ENCODE measurements at regions not wholly inside any gene's neighbourhood (a gene's known extent, or its start where the extent isn't known, plus 50 kb on each side); places are given as distances from the start of the nearest gene placed in this dataset.

DNA sequence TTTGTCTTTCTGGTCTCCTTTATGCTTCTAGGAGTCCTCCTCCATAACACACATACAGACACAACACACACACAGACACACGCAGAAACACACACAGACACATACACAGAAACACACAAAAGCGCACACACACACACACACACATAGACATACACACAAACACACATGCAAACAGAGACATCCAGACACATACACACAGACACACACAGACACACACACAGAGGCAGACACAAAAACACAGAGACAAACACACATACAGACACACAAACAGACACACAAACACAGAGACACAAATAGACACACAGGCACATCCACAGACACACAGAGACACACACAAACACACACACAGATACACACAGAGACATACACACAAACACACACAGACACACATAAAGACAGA lies 220.2 kb downstream of the IRX2 start:
- no peaks in the 10 kb centered on the region for H3K27me3 ChIP-seq (ENCODE audit: control insufficient read depth, insufficient read depth)
- no peak overlapping the region for H3K4me3 ChIP-seq (ENCODE audit: low read length)
- DNase-seq (no peak), ATAC-seq (no peak)
- WGBS, result 90% methylated on average over 2 of the region's 2 CpGs
- H3K27ac ChIP-seq (ENCODE audit: low read length), result no peak overlapping the region
- no peaks in the 10 kb centered on the region for H3K4me1 ChIP-seq (ENCODE audit: control insufficient read depth, insufficient read depth, low read length)
- intact Hi-C loops (cut with DNase I), result no loop called here
- H3K9me3 ChIP-seq (ENCODE audit: control insufficient read depth, low read length), result peaks cover 7% of the 10 kb centered on the region

GRCh38 chr5:2530609-2531008 lies 220.9 kb downstream of the IRX2 start:
- no peak overlapping the region for H3K4me3 ChIP-seq (ENCODE audit: low read length)
- no peak overlapping the region for H3K27ac ChIP-seq (ENCODE audit: low read length)
- DNase-seq, result no peak
- peaks cover 5% of the 10 kb centered on the region for H3K9me3 ChIP-seq (ENCODE audit: control insufficient read depth, low read length)
- intact Hi-C loops (cut with DNase I), result no loop called here
- ATAC-seq, result no peak
- H3K4me1 ChIP-seq (ENCODE audit: control insufficient read depth, insufficient read depth, low read length), result no peaks in the 10 kb centered on the region
- WGBS, result 64% methylated on average over 12 of the region's 12 CpGs
- no peaks in the 10 kb centered on the region for H3K27me3 ChIP-seq (ENCODE audit: control insufficient read depth, insufficient read depth)

DNA sequence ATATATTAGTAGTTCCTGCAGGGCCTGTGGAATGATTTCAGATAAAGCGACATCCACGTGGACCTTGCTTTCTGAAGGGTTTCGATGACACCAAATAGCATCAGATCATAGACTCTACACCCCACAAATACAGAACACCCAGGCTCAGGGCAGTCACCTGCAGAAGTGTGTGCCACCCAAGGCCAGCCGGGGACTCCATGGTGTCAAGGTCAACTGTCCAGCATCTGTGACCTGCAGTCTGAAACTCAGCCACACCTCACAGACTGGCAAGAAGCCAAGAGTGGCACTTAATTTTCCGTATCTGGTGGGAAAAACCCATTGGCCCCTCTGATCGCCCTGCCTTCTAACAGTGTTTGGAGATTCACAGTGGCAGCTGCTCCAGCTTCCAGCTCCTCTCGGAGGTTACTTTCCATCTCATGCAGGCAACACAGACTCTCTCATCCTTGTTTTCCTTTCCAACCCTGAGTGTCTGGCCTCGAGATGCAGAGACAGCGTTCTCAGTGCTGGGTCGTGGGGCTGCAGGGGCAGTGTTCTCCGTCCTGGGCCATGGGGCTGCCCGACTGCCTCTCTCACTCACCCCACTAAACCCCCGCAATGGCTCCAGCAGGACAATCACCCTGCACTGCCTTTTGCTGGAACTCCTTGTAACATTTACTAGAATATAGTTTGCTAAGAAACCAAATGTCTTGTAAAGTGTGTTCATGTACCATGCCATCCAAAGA lies 221.9 kb downstream of the IRX2 start:
- no peak overlapping the region for H3K27ac ChIP-seq (ENCODE audit: low read length)
- peaks cover 5% of the 10 kb centered on the region for H3K9me3 ChIP-seq (ENCODE audit: control insufficient read depth, low read length)
- DNase-seq, result no peak
- intact Hi-C loops (cut with DNase I), result no loop called here
- no peak overlapping the region for H3K4me3 ChIP-seq (ENCODE audit: low read length)
- H3K27me3 ChIP-seq (ENCODE audit: control insufficient read depth, insufficient read depth), result no peaks in the 10 kb centered on the region
- 66% methylated on average over 13 of the region's 13 CpGs for WGBS
- no peaks in the 10 kb centered on the region for H3K4me1 ChIP-seq (ENCODE audit: control insufficient read depth, insufficient read depth, low read length)
- no peak for ATAC-seq

DNA sequence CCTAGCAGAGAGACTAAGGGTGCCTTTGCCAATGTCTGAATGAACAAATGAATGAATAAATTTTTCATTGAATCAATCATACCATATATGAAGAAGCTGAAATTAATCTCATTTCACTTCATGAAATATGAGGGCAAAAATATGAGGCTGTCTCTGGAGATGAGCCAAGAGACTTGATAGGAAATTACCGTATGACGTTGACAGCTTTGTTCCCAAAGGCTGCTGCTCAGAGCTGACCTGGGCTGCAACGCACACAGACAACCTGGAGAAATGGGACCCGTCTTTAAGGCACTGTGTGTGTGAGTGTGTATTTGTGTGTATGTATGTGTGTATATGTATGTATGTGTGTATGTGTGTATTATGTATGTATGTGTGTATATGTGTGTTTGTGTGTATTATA lies 226.1 kb downstream of the IRX2 start:
- no peaks in the 10 kb centered on the region for H3K4me1 ChIP-seq (ENCODE audit: control insufficient read depth, insufficient read depth, low read length)
- intact Hi-C loops (cut with DNase I), result no loop called here
- 46% methylated on average over 4 of the region's 4 CpGs for WGBS

GRCh38 chr5:2524620-2525019 lies 226.9 kb downstream of the IRX2 start:
- H3K27ac ChIP-seq (ENCODE audit: low read length), result no peak overlapping the region
- H3K9me3 ChIP-seq (ENCODE audit: control insufficient read depth, low read length), result peaks cover 1% of the 10 kb centered on the region
- ATAC-seq (no peak), DNase-seq (no peak)
- H3K27me3 ChIP-seq (ENCODE audit: control insufficient read depth, insufficient read depth), result no peaks in the 10 kb centered on the region
- intact Hi-C loops (cut with DNase I), result no loop called here
- 88% methylated on average over 13 of the region's 13 CpGs for WGBS
- no peaks in the 10 kb centered on the region for H3K4me1 ChIP-seq (ENCODE audit: control insufficient read depth, insufficient read depth, low read length)
- no peak overlapping the region for H3K4me3 ChIP-seq (ENCODE audit: low read length)

More for the DNA sequence above, 226.1 kb downstream of the IRX2 start:
- Histone ChIP-seq H3K4me3 (ENCODE audit: low read length) (no peak overlapping the region), H3K9me3 (ENCODE audit: control insufficient read depth, low read length) (peaks cover 1% of the 10 kb centered on the region), H3K27ac (ENCODE audit: low read length) (no peak overlapping the region), H3K27me3 (ENCODE audit: control insufficient read depth, insufficient read depth) (no peaks in the 10 kb centered on the region)
- no peak for ATAC-seq
- DNase-seq, result no peak

- ATAC-seq, result no peak
- no peak overlapping the region for H3K4me3 ChIP-seq (ENCODE audit: low read length)
- 83% methylated on average over 12 of the region's 12 CpGs for WGBS
- no peaks in the 10 kb centered on the region for H3K9me3 ChIP-seq (ENCODE audit: control insufficient read depth, low read length)
- intact Hi-C loops (cut with DNase I), result no loop called here
- no peak for DNase-seq
- H3K27me3 ChIP-seq (ENCODE audit: control insufficient read depth, insufficient read depth), result no peaks in the 10 kb centered on the region
- no peaks in the 10 kb centered on the region for H3K4me1 ChIP-seq (ENCODE audit: control insufficient read depth, insufficient read depth, low read length)
- no peak overlapping the region for H3K27ac ChIP-seq (ENCODE audit: low read length)
Measured at GRCh38 chr5:2523180-2523579, 228.3 kb downstream of the IRX2 start.

DNA sequence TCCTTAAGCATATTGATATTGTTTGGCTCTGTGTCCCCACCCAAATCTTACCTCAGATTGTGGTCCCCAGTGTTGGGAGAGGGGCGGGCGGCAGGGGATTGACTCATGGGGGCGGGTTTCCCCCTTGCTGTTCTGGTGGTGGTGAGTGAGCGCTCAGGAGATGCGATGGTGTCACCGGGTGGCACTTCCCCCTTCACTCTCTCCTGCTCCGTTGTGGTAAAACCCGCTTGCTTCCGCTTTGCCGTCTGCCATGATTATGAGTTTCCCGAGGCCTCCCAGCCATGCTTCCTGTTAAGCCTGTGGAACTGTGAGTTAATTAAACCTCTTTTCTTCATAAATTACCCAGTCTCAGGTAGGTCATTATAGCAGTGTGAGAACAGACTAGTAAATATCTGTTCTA lies 229.1 kb downstream of the IRX2 start:
- no peak for DNase-seq
- 80% methylated on average over 11 of the region's 11 CpGs for WGBS
- no peak for ATAC-seq
- no peak overlapping the region for H3K27ac ChIP-seq (ENCODE audit: low read length)
- no peak overlapping the region for H3K4me3 ChIP-seq (ENCODE audit: low read length)
- no peaks in the 10 kb centered on the region for H3K27me3 ChIP-seq (ENCODE audit: control insufficient read depth, insufficient read depth)
- no peaks in the 10 kb centered on the region for H3K9me3 ChIP-seq (ENCODE audit: control insufficient read depth, low read length)
- H3K4me1 ChIP-seq (ENCODE audit: control insufficient read depth, insufficient read depth, low read length), result no peaks in the 10 kb centered on the region
- intact Hi-C loops (cut with DNase I), result no loop called here

DNA sequence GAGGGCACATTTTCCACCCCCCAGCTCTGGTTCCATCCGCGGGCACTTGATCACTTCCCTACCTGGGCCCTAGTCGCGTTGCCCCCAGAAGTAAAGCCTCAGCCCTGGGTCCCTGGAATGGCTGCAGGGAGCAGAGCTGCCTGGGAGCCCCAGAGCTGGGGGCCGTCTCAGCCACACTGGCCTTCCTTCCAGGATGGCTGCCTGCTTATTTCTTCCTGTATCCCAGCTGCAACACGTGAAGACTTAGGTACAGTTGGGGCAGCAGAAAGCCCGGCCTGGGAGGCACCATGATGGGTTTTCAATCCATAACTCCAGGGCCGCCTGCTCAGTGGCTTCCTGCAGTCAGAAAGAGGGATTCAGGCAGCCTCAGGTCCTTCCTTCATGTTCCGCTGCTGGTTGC lies 232.3 kb downstream of the IRX2 start:
- Histone ChIP-seq H3K9me3 (ENCODE audit: control insufficient read depth, low read length) (no peaks in the 10 kb centered on the region), H3K4me3 (ENCODE audit: low read length) (no peak overlapping the region), H3K27ac (ENCODE audit: low read length) (no peak overlapping the region), H3K27me3 (ENCODE audit: control insufficient read depth, insufficient read depth) (no peaks in the 10 kb centered on the region), H3K4me1 (ENCODE audit: control insufficient read depth, insufficient read depth, low read length) (no peaks in the 10 kb centered on the region)
- intact Hi-C loops (cut with DNase I), result no loop called here
- 81% methylated on average over 9 of the region's 9 CpGs for WGBS
- ATAC-seq (no peak), DNase-seq (no peak)

DNA sequence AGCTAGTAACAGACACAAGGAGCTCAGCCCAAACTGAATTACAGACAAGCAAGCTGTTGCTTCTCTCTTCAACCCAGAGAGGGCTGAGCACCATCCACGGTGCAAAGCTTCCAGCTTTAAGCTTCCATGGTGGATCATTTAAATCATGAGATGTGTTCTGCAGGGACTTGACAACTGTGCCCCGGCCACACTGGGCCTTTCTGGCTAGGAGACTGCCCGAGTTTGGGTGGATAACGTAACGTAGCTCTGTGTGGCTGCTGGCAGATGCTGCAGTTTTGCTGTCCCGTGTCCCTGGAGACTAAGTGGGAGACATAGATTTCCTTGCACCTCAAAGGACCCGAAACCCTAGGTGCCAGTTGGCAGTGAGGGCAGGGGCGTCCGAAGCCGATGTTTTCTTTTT lies 234.0 kb downstream of the IRX2 start:
- Histone ChIP-seq H3K27me3 (ENCODE audit: control insufficient read depth, insufficient read depth) (no peaks in the 10 kb centered on the region), H3K4me1 (ENCODE audit: control insufficient read depth, insufficient read depth, low read length) (no peaks in the 10 kb centered on the region), H3K9me3 (ENCODE audit: control insufficient read depth, low read length) (no peaks in the 10 kb centered on the region), H3K27ac (ENCODE audit: low read length) (no peak overlapping the region), H3K4me3 (ENCODE audit: low read length) (no peak overlapping the region)
- 78% methylated on average over 10 of the region's 10 CpGs for WGBS
- intact Hi-C loops (cut with DNase I), result no loop called here
- DNase-seq, result no peak
- ATAC-seq, result no peak

DNA sequence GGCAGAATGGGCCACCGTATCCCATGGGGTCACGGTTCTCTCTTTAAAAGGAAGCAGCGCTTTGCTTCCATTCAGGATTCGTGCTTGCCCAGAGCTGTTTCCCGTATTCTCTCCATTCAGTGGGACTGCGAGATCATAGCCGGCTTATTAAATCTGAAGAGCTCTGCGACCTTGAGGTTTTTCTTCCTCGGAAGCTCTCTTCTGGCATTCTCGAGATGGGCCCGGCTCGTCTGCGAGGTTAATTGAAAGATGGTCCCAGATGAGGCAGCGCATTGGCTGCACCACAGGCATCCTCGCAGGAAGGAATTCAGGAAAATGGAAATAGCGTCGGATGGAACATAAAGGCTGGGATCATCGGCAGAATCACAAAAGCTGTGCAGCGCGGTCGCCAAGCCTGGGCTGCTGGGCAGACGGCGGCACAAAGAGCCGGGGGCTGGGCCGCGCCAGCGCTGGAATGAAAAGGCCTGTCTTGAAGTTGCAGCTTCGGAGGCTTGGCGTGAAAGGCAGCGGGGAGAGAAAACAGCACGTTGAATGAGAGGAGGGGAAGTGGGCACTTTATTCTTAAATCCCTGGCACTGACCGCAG lies 236.2 kb downstream of the IRX2 start:
- ATAC-seq (no peak), DNase-seq (no peak)
- intact Hi-C loops (cut with DNase I), result no loop called here
- H3K9me3 ChIP-seq (ENCODE audit: control insufficient read depth, low read length), result no peaks in the 10 kb centered on the region
- H3K4me1 ChIP-seq (ENCODE audit: control insufficient read depth, insufficient read depth, low read length), result no peaks in the 10 kb centered on the region
- H3K27ac ChIP-seq (ENCODE audit: low read length), result no peak overlapping the region
- no peaks in the 10 kb centered on the region for H3K27me3 ChIP-seq (ENCODE audit: control insufficient read depth, insufficient read depth)
- H3K4me3 ChIP-seq (ENCODE audit: low read length), result no peak overlapping the region
- WGBS, result 83% methylated on average over 32 of the region's 32 CpGs

DNA sequence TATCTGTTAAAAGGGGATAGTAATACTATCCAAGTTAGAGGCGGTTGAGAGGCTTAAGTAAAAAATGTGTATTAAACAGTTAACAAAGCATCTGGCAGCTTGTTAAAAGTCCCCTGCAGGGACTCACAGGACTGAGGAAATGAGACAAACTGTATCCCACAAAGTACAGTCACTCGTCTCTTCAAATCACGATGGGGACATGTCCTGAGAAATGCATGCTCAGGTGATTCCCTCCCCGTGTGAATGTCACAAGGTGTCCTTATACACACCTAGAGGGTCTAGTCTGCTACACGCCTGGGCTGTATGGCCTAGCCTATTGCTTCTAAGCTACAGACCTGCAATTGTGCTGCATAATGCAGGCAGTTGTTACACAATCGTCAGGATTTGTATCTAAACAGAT lies 237.0 kb downstream of the IRX2 start:
- intact Hi-C loops (cut with DNase I), result no loop called here
- Histone ChIP-seq H3K27me3 (ENCODE audit: control insufficient read depth, insufficient read depth) (no peaks in the 10 kb centered on the region), H3K4me3 (ENCODE audit: low read length) (no peak overlapping the region), H3K9me3 (ENCODE audit: control insufficient read depth, low read length) (no peaks in the 10 kb centered on the region), H3K27ac (ENCODE audit: low read length) (no peak overlapping the region), H3K4me1 (ENCODE audit: control insufficient read depth, insufficient read depth, low read length) (no peaks in the 10 kb centered on the region)
- 63% methylated on average over 6 of the region's 6 CpGs for WGBS
- no peak for ATAC-seq
- DNase-seq, result no peak

- no peak overlapping the region for H3K4me3 ChIP-seq (ENCODE audit: low read length)
- DNase-seq (no peak), ATAC-seq (no peak)
- no peaks in the 10 kb centered on the region for H3K27me3 ChIP-seq (ENCODE audit: control insufficient read depth, insufficient read depth)
- no peak overlapping the region for H3K27ac ChIP-seq (ENCODE audit: low read length)
- H3K9me3 ChIP-seq (ENCODE audit: control insufficient read depth, low read length), result no peaks in the 10 kb centered on the region
- 77% methylated on average over 5 of the region's 5 CpGs for WGBS
- intact Hi-C loops (cut with DNase I), result no loop called here
- no peaks in the 10 kb centered on the region for H3K4me1 ChIP-seq (ENCODE audit: control insufficient read depth, insufficient read depth, low read length)
Measured at GRCh38 chr5:2511706-2512105, 239.8 kb downstream of the IRX2 start.

Data from right cardiac atrium (tissue), 5 donors.